WERI-Rb-1 (cell line): ENCODE measurements at regions not wholly inside any gene's neighbourhood (a gene's known extent, or its start where the extent isn't known, plus 50 kb on each side); places are given as distances from the start of the nearest gene placed in this dataset.

Source experiments
- DNase-seq: peaks from one replicate; pipeline ENCODE4 v3.0.0-alpha.2; 2020
- H3K27ac ChIP-seq: fragments of 250-450 bp; sonication (Bioruptor Pico); 2 replicates; pipeline ENCODE4 v1.5.1; 2020; ENCODE audit warnings: mild to moderate bottlenecking, moderate library complexity
- H3K27me3 ChIP-seq: fragments of 250-450 bp; sonication (Bioruptor Pico); 2 replicates; pipeline ENCODE4 v1.5.1; 2021; ENCODE audit warnings: mild to moderate bottlenecking, low read depth, moderate library complexity; ENCODE audit not compliant: insufficient read depth, severe bottlenecking
- H3K36me3 ChIP-seq: fragments of 250-450 bp; sonication (Bioruptor Pico); 2 replicates; pipeline ENCODE4 v1.5.1; 2020; ENCODE audit warnings: mild to moderate bottlenecking, moderate library complexity
- H3K4me3 ChIP-seq: 2 replicates; pipeline ENCODE4 v1.5.1; 2011; ENCODE audit warnings: low read depth, mild to moderate bottlenecking, control low read depth, low read length
- H3K9me3 ChIP-seq: fragments of 250-450 bp; sonication (Bioruptor Pico); 2 replicates; pipeline ENCODE4 v1.5.1; 2021; ENCODE audit warnings: mild to moderate bottlenecking, moderate library complexity; ENCODE audit not compliant: severe bottlenecking
- TF ChIP-seq, protein P1 (sequence below): IDR thresholded peaks from 2 replicates; pipeline ENCODE4 v1.5.1; 2011; ENCODE audit warnings: low read depth, mild to moderate bottlenecking, control low read depth, inconsistent platforms, low read length

DNA sequence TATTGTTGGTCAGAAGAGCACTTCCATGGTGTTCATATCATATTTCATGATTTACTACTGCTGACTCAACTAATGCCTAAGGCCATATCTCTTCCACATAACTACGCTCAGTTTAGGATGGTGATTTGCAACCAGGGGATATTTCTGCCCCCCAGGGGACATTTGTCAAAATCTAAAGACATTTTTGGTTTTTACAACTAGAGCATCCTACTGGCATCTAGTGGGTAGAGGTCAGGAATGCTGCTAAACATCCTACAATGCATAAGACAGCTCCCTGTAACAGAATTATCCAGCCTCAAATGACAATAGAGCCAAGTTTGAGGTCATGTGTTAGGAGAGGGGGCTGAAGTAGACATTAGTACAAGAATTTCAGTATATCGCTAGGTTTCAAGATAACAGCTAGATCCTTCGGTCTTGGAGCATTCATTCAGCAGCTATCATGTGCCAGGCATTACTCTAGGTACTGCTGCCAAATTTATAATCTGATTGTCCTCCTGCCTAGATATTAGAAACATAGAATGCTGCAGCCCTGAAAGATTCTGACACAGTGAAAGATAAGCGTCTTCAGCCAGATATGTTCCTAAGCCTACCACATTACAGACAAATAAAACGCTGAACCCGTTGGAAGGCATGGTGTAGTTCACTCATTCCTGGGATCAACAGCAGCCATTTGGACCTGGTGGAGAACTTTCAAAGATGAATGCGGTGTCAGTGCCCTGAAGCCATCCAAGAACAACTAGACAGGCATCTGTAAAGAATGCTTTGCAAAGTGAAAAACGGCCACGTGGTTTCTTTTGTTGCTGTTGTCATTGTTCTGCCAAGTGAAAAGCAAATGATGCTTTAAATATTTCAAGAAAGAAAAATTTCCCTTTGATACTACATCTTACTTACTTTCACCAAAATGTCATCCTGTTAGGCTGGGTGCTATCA lies 55.5 kb upstream of the FST start:
- Histone ChIP-seq H3K36me3 (no peaks in the 10 kb centered on the region), H3K27ac (no peak overlapping the region), H3K9me3 (no peaks in the 10 kb centered on the region), H3K27me3 (no peaks in the 10 kb centered on the region), H3K4me3 (no peak overlapping the region)
- TF ChIP-seq, protein P1, sequence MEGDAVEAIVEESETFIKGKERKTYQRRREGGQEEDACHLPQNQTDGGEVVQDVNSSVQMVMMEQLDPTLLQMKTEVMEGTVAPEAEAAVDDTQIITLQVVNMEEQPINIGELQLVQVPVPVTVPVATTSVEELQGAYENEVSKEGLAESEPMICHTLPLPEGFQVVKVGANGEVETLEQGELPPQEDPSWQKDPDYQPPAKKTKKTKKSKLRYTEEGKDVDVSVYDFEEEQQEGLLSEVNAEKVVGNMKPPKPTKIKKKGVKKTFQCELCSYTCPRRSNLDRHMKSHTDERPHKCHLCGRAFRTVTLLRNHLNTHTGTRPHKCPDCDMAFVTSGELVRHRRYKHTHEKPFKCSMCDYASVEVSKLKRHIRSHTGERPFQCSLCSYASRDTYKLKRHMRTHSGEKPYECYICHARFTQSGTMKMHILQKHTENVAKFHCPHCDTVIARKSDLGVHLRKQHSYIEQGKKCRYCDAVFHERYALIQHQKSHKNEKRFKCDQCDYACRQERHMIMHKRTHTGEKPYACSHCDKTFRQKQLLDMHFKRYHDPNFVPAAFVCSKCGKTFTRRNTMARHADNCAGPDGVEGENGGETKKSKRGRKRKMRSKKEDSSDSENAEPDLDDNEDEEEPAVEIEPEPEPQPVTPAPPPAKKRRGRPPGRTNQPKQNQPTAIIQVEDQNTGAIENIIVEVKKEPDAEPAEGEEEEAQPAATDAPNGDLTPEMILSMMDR = no peak
- no peak for DNase-seq

DNA sequence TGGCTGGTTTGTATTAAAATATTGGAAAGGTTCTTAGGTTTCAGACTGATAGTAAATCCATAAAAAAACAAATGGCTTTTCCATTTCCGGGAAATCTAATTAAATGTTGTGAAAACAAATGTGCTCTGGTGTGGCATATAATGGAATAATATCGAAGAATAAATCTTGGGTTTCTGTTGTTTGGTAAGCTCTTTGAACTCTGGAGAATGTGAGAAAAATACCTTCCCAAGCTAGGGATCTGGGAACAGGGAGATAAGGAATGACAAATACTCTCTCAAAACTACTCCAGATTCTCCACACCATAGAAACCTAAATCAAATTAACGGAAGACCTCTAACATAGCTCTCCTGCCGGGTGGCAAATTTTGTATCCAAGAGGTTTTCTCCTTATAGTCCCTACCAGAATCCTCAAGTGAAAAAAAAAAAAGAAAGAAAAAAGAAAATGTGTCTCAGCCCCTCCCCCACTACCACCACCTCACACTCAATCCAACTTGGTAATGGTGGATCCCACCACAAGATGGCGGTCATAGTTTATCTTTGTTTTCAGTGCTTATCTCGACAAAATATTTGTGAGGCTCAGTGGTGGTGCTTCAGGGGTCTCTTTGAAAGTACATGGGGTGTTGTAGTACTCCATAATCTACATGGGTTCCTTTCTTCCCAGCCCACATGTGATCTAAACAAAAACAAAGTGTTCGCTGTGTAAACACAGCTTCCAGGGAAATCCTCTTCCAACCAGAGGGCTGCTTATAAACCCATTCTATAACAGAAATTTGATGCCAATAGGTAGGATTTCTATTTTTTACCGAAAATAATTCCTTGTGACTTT lies 54.5 kb upstream of the FST start:
- Histone ChIP-seq H3K4me3 (no peak overlapping the region), H3K27me3 (no peaks in the 10 kb centered on the region), H3K36me3 (no peaks in the 10 kb centered on the region), H3K27ac (no peak overlapping the region), H3K9me3 (no peaks in the 10 kb centered on the region)
- TF ChIP-seq, protein P1 = peak; percentile 44
- peak; percentile 56 for DNase-seq

DNA sequence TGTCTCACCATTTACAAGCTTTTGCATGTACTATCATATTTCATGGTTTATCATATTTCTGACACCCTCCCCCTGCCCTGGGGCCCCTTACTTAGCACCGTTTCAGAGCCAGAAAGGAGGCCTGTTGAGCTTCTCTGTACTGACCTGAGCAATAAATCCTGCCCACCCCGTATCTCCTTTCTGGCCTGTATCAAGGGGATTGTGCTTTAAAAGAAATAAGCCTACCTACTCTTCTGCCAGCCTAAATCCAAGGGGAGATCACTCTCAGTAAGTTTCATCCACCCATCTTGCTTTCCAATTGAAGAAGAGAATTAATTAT lies 54.0 kb upstream of the FST start:
- DNase-seq = no peak
- no peaks in the 10 kb centered on the region for H3K9me3 ChIP-seq
- no peaks in the 10 kb centered on the region for H3K27me3 ChIP-seq
- no peak overlapping the region for H3K4me3 ChIP-seq
- no peaks in the 10 kb centered on the region for H3K36me3 ChIP-seq
- TF ChIP-seq, protein P1 = no peak
- H3K27ac ChIP-seq = no peak overlapping the region

DNA sequence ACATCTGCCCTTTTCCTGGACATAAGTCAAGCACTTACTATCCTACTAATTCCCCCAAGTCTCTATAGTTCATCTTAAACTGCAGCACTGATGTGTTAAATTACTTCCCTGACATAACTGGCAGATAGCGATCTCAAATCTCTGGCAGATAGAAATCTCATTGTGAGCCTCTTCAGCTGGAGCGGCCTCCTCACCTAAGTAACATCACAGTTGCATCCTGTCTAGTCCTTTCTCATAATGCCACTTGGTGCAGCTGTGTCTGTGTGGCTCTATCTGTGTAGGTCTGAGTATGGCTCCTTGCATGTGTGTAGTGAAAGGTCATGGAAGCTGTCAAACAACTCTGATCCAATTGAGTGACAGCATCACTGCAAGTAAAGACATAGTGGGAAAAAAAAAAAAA lies 53.6 kb upstream of the FST start:
- TF ChIP-seq, protein P1 = no peak
- H3K4me3 ChIP-seq = no peak overlapping the region
- no peaks in the 10 kb centered on the region for H3K27me3 ChIP-seq
- no peaks in the 10 kb centered on the region for H3K9me3 ChIP-seq
- H3K36me3 ChIP-seq = no peaks in the 10 kb centered on the region
- no peak for DNase-seq
- H3K27ac ChIP-seq = no peak overlapping the region

DNA sequence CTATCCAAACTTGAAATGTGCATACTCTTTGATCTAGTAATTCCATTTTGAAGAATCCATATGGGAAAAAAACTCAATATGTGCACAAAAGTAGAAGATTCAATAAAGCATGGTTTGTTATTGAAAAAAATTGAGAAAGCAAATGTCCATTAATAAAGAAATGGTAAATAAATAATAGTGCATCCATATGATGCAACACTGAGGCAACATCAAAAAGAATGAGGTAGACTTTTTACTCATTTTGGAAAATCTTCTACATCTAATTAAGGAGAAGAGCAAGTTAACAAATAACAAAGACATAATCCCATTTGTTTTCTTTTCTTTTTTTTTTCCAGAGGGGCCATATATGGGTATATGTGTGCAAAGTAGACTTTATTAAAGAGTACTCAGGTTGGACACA lies 52.5 kb upstream of the FST start:
- no peak overlapping the region for H3K4me3 ChIP-seq
- no peak for DNase-seq
- H3K27ac ChIP-seq = no peak overlapping the region
- no peaks in the 10 kb centered on the region for H3K36me3 ChIP-seq
- H3K27me3 ChIP-seq = no peaks in the 10 kb centered on the region
- no peaks in the 10 kb centered on the region for H3K9me3 ChIP-seq
- TF ChIP-seq, protein P1 = no peak
